ENCODE measurements at regions not wholly inside any gene's neighbourhood (a gene's known extent, or its start where the extent isn't known, plus 50 kb on each side); places are given as distances from the start of the nearest gene placed in this dataset.

DNA sequence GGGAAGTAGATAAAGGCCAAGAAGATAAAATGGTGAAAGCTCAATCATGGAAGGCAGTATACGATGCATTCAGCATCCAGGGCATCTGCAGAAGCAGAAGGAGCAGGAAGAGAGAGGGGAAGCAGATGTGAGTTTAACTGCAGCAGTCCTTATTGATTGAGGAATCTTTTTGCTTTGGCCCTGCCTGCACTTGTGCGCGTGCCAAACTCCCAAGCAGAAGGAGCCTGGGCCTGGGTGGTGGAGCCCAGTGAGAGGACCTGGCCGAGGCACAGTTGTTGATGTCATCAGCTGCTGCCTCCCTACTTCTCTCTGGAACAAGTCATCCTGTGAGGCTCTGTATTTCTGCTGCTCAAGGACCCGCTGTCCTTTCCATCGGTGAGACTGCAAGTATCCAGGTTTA lies 65.5 kb upstream of the ROPN1 start:
- ChIA-PET CTCF (ENCODE audit: low intra/inter-chr PET ratio, low total read pairs) (no interaction called here), POLR2A (no interaction called here)
- no peak for FAIRE-seq
- no peak overlapping the region for H3K4me3 ChIP-seq (replicated peaks in 1 of 3; ENCODE audit: insufficient read depth in 1 of 3, low read depth in 2 of 3, low read length in 3 of 3)
- no peak overlapping the region for H3K4me2 ChIP-seq (ENCODE audit: low read depth, low read length)
- no peaks in the 10 kb centered on the region for H4K20me1 ChIP-seq (ENCODE audit: insufficient read depth, low read length)
- no peak overlapping the region for H3K9ac ChIP-seq (ENCODE audit: insufficient read depth, low read depth, low read length)
- H3K79me2 ChIP-seq (ENCODE audit: insufficient read depth, low read length): no peaks in the 10 kb centered on the region
- no peaks in the 10 kb centered on the region for H3K36me3 ChIP-seq (replicated peaks in 1 of 2; ENCODE audit: control insufficient read depth in 1 of 2, insufficient read depth in 2 of 2, low read length in 2 of 2)
- no peak for DNase-seq (ENCODE audit: low spot score)
- H3K27ac ChIP-seq (ENCODE audit: extremely low read length, insufficient read depth, low read length): no peak overlapping the region
- no peak overlapping the region for H2AFZ ChIP-seq (ENCODE audit: low read length)
- intact Hi-C loops (cut with micrococcal nuclease; ENCODE audit: unreplicated experiment) (no loop called here), in situ Hi-C loops (cut with HindIII; ENCODE audit: extremely low pct_ligation_motif_present, low pct_unique_long_range_greater_than_20kb) (no loop called here)
- H3K4me1 ChIP-seq (ENCODE audit: insufficient read depth, low read length): no peaks in the 10 kb centered on the region
- no peak for ATAC-seq
- WGBS (ENCODE audit: low lambda C conversion rate): 45% methylated on average over 4 of the region's 6 CpGs
- BruUV-seq (replicated peaks): no TSS peak
- H3K9me3 ChIP-seq (ENCODE audit: low read length): no peaks in the 10 kb centered on the region
- TF ChIP-seq SMARCE1 (IDR thresholded peaks at IDR 0.05; ENCODE audit: borderline replicate concordance): no peak
- TF ChIP-seq ZNF7 (CRISPR knock-in tag; IDR thresholded peaks at IDR 0.05): no peak
- TF ChIP-seq, protein P1, sequence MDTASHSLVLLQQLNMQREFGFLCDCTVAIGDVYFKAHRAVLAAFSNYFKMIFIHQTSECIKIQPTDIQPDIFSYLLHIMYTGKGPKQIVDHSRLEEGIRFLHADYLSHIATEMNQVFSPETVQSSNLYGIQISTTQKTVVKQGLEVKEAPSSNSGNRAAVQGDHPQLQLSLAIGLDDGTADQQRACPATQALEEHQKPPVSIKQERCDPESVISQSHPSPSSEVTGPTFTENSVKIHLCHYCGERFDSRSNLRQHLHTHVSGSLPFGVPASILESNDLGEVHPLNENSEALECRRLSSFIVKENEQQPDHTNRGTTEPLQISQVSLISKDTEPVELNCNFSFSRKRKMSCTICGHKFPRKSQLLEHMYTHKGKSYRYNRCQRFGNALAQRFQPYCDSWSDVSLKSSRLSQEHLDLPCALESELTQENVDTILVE (CRISPR knock-in tag; IDR thresholded peaks at IDR 0.05): no peak
- no peak for TF ChIP-seq DMAP1 (CRISPR knock-in tag; IDR thresholded peaks at IDR 0.05)
- TF ChIP-seq ZBTB1 (CRISPR knock-in tag; IDR thresholded peaks at IDR 0.05; ENCODE audit: borderline replicate concordance): no peak
- TF ChIP-seq ZNF766 (CRISPR knock-in tag; IDR thresholded peaks at IDR 0.05; ENCODE audit: borderline replicate concordance): no peak
- TF ChIP-seq, protein P2, sequence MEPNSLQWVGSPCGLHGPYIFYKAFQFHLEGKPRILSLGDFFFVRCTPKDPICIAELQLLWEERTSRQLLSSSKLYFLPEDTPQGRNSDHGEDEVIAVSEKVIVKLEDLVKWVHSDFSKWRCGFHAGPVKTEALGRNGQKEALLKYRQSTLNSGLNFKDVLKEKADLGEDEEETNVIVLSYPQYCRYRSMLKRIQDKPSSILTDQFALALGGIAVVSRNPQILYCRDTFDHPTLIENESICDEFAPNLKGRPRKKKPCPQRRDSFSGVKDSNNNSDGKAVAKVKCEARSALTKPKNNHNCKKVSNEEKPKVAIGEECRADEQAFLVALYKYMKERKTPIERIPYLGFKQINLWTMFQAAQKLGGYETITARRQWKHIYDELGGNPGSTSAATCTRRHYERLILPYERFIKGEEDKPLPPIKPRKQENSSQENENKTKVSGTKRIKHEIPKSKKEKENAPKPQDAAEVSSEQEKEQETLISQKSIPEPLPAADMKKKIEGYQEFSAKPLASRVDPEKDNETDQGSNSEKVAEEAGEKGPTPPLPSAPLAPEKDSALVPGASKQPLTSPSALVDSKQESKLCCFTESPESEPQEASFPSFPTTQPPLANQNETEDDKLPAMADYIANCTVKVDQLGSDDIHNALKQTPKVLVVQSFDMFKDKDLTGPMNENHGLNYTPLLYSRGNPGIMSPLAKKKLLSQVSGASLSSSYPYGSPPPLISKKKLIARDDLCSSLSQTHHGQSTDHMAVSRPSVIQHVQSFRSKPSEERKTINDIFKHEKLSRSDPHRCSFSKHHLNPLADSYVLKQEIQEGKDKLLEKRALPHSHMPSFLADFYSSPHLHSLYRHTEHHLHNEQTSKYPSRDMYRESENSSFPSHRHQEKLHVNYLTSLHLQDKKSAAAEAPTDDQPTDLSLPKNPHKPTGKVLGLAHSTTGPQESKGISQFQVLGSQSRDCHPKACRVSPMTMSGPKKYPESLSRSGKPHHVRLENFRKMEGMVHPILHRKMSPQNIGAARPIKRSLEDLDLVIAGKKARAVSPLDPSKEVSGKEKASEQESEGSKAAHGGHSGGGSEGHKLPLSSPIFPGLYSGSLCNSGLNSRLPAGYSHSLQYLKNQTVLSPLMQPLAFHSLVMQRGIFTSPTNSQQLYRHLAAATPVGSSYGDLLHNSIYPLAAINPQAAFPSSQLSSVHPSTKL (CRISPR knock-in tag; IDR thresholded peaks at IDR 0.05): no peak
- no peak for TF ChIP-seq ZNF207 (IDR thresholded peaks at IDR 0.05; ENCODE audit: borderline replicate concordance)
- TF ChIP-seq ZNF260 (CRISPR knock-in tag; IDR thresholded peaks at IDR 0.05; ENCODE audit: borderline replicate concordance, low read depth): no peak
- TF ChIP-seq ZNF337 (CRISPR knock-in tag; IDR thresholded peaks at IDR 0.05; ENCODE audit: borderline replicate concordance, low read depth): no peak
- TF ChIP-seq ATRX (CRISPR knock-in tag; IDR thresholded peaks at IDR 0.05; ENCODE audit: borderline replicate concordance): no peak
- no peak for TF ChIP-seq TOPORS (CRISPR knock-in tag; IDR thresholded peaks at IDR 0.05)
- 0 out of 5 replicates have a peak, but pooled peaks cover 0 to 3% of the 10 kb centered on the region in 2 experiments for H3K27me3 ChIP-seq (ENCODE audit: control insufficient read depth in 1 of 2, insufficient read depth in 2 of 2, low read length in 2 of 2)

Measured in HepG2 (cell line).